Keratinocyte (primary cell): ENCODE measurements at regions not wholly inside any gene's neighbourhood (a gene's known extent, or its start where the extent isn't known, plus 50 kb on each side); places are given as distances from the start of the nearest gene placed in this dataset.

Experiments used
- DNase-seq: peaks from one replicate; pipeline ENCODE4 v3.0.0-alpha.2; 2011; ENCODE audit warnings: low read depth, missing footprints, low spot score
- FAIRE-seq: peaks from 2 replicates; lab custom pipeline; 2011; peaks lifted over from hg19 to GRCh38; lab: Jason Lieb, UNC
- H2AFZ ChIP-seq: 2 replicates; pipeline ENCODE4 v1.6.0; 2012; ENCODE audit warnings: low read length, control low read depth, inconsistent platforms; ENCODE audit not compliant: control insufficient read depth
- H3K27ac ChIP-seq: 2 replicates; pipeline ENCODE4 v1.5.1; 2011; ENCODE audit warnings: low read length; ENCODE audit not compliant: control insufficient read depth, insufficient read depth
- H3K27me3 ChIP-seq: 3 replicates; pipeline ENCODE4 v1.6.0; 2011; ENCODE audit warnings: low read length; ENCODE audit not compliant: control insufficient read depth, insufficient read depth; ENCODE audit errors: extremely low read depth
- H3K36me3 ChIP-seq, 2 experiments: 2 replicates in 1 of 2; 3 replicates in 1 of 2; pipeline ENCODE4 v1.5.1; 2011; ENCODE audit warnings: low read length in 2 of 2, mild to moderate bottlenecking in 1 of 2; ENCODE audit not compliant: control insufficient read depth in 2 of 2, insufficient read depth in 2 of 2; ENCODE audit errors: extremely low read depth in 1 of 2
- H3K4me1 ChIP-seq: 3 replicates; pipeline ENCODE4 v1.5.1; 2011; ENCODE audit warnings: low read length; ENCODE audit not compliant: control insufficient read depth, insufficient read depth; ENCODE audit errors: extremely low read depth
- H3K4me2 ChIP-seq: 3 replicates; pipeline ENCODE4 v1.6.0; 2011; ENCODE audit warnings: low read depth, low read length; ENCODE audit not compliant: control insufficient read depth, insufficient read depth; ENCODE audit errors: extremely low read depth
- H3K4me3 ChIP-seq, 3 experiments: fragments of 200-600 bp in 1 of 3; sonication (generic) in 1 of 3; 2 replicates in 2 of 3; 3 replicates in 1 of 3; pipeline ENCODE4 v1.5.1; 2011 to 2016; ENCODE audit warnings: low read length in 3 of 3, mild to moderate bottlenecking in 3 of 3, control low read depth in 2 of 3, inconsistent platforms in 1 of 3, low read depth in 1 of 3, mixed read lengths in 1 of 3, mixed run types in 1 of 3, moderate library complexity in 1 of 3; ENCODE audit not compliant: control insufficient read depth in 2 of 3, insufficient read depth in 2 of 3; ENCODE audit errors: extremely low read depth in 1 of 3
- H3K79me2 ChIP-seq: 2 replicates; pipeline ENCODE4 v1.6.0; 2012; ENCODE audit warnings: low read length; ENCODE audit not compliant: control insufficient read depth, insufficient read depth
- H3K9ac ChIP-seq: 3 replicates; pipeline ENCODE4 v1.6.0; 2011; ENCODE audit warnings: low read length; ENCODE audit not compliant: control insufficient read depth, insufficient read depth; ENCODE audit errors: extremely low read depth
- H3K9me1 ChIP-seq: 3 replicates; pipeline ENCODE4 v1.6.0; 2011; ENCODE audit warnings: low read length; ENCODE audit not compliant: control insufficient read depth, insufficient read depth; ENCODE audit errors: extremely low read depth
- H3K9me3 ChIP-seq: 2 replicates; pipeline ENCODE4 v1.5.1; 2012; ENCODE audit warnings: low read depth, low read length; ENCODE audit not compliant: control insufficient read depth
- H4K20me1 ChIP-seq: 3 replicates; pipeline ENCODE4 v1.6.0; 2011; ENCODE audit warnings: low read length; ENCODE audit not compliant: control insufficient read depth, insufficient read depth; ENCODE audit errors: extremely low read depth
- CTCF ChIP-seq, 3 experiments: IDR thresholded peaks in 1 of 3; conservative IDR thresholded peaks in 1 of 3; optimal IDR thresholded peaks in 1 of 3; 2 replicates in 2 of 3; 3 replicates in 1 of 3; pipeline versions ENCODE3 to v1.5.1; 2011; ENCODE audit warnings: low read length in 3 of 3, mild to moderate bottlenecking in 3 of 3, moderate library complexity in 2 of 3, control low read depth in 1 of 3, inconsistent platforms in 1 of 3; ENCODE audit not compliant: insufficient read depth in 2 of 3; ENCODE audit errors: extremely low read depth in 1 of 3
- EZH2 ChIP-seq: IDR thresholded peaks from one replicate; pipeline ENCODE4 v1.6.1; 2012; ENCODE audit warnings: inconsistent platforms, mild to moderate bottlenecking, low read length, moderate library complexity
- dilution Hi-C: fragments of 300-500 bp; cut with MboI; formaldehyde crosslinking; loops from one replicate; pipeline ENCODE4 v1.7.0; 2020; ENCODE audit warnings: low sequenced_read_pairs; ENCODE audit not compliant: extremely low pct_ligation_motif_present

GRCh38 chr16:86892509-86892908, 314.2 kb downstream of the FOXL1 start:
- DNase-seq (no peak), FAIRE-seq (no peak)
- Histone ChIP-seq H2AFZ (no peak overlapping the region), H3K9me1 (no peaks in the 10 kb centered on the region), H3K9me3 (no peaks in the 10 kb centered on the region), H3K4me3 (no peak overlapping the region), H4K20me1 (no peaks in the 10 kb centered on the region), H3K27me3 (no peaks in the 10 kb centered on the region), H3K4me2 (no peak overlapping the region), H3K4me1 (no peaks in the 10 kb centered on the region), H3K79me2 (no peaks in the 10 kb centered on the region), H3K27ac (no peak overlapping the region), H3K36me3 (no peaks in the 10 kb centered on the region), H3K9ac (no peak overlapping the region)
- dilution Hi-C loops: no loop called here
- TF ChIP-seq CTCF (optimal IDR thresholded peaks at IDR 0.05 in 1 of 3, IDR thresholded peaks at IDR 0.05 in 1 of 3, conservative IDR thresholded peaks at IDR 0.05 in 1 of 3; ENCODE audit: extremely low read depth in 1 of 3, insufficient read depth in 2 of 3, low read length in 3 of 3) (no peak), EZH2 (no peak)

GRCh38 chr16:86893506-86893905, 315.2 kb downstream of the FOXL1 start:
- Histone ChIP-seq H3K9ac (no peak overlapping the region), H3K9me1 (no peaks in the 10 kb centered on the region), H3K36me3 (no peaks in the 10 kb centered on the region), H3K4me3 (no peak overlapping the region), H3K4me1 (no peaks in the 10 kb centered on the region), H3K9me3 (no peaks in the 10 kb centered on the region), H2AFZ (no peak overlapping the region), H4K20me1 (no peaks in the 10 kb centered on the region), H3K4me2 (no peak overlapping the region), H3K27ac (no peak overlapping the region), H3K27me3 (no peaks in the 10 kb centered on the region), H3K79me2 (no peaks in the 10 kb centered on the region)
- no peak for DNase-seq
- TF ChIP-seq CTCF (optimal IDR thresholded peaks at IDR 0.05 in 1 of 3, IDR thresholded peaks at IDR 0.05 in 1 of 3, conservative IDR thresholded peaks at IDR 0.05 in 1 of 3; ENCODE audit: extremely low read depth in 1 of 3, insufficient read depth in 2 of 3, low read length in 3 of 3) (no peak), EZH2 (no peak)
- FAIRE-seq: no peak
- dilution Hi-C loops: no loop called here
